GM12891 (cell line): ENCODE measurements at regions not wholly inside any gene's neighbourhood (a gene's known extent, or its start where the extent isn't known, plus 50 kb on each side); places are given as distances from the start of the nearest gene placed in this dataset.

Source experiments
- POLR2A ChIP-seq: IDR thresholded peaks from 2 replicates; pipeline ENCODE4 v1.6.1; 2011; ENCODE audit warnings: low read depth, low read length, control low read depth
- POLR2AphosphoS5 ChIP-seq: IDR thresholded peaks from 2 replicates; pipeline ENCODE4 v1.6.1; 2011; ENCODE audit warnings: low read depth, low read length, control low read depth
- POU2F2 ChIP-seq: IDR thresholded peaks from 2 replicates; pipeline ENCODE4 v1.6.1; 2011; ENCODE audit warnings: low read depth, mild to moderate bottlenecking, control low read depth, low read length, moderate library complexity
- SPI1 ChIP-seq: IDR thresholded peaks from 2 replicates; pipeline ENCODE4 v1.6.1; 2011; ENCODE audit warnings: low read depth, low read length, control low read depth
- TAF1 ChIP-seq: IDR thresholded peaks from 2 replicates; pipeline ENCODE4 v1.6.1; 2011; ENCODE audit warnings: low read depth, low read length, control low read depth

DNA sequence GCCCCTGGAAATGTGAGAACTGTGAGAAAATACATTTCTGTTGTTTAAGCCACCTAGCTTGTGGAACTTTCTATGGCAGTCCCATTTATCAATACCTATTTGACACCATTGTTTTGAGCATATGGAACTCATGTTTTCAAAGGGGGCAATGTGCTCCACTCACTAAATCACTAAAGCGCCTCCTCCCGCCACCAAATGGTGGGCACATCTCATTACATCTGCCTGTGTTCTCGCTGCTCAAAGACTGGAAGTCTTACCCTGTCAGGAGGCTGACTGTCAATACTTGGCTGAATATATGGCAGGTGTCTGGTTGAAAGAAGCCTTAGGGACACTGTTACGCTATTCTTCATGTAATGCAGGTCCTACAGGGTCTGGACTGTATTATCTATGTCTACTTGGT lies 767.7 kb downstream of the TSN start:
- TF ChIP-seq POLR2A: no peak
- TF ChIP-seq POLR2AphosphoS5: no peak
- TF ChIP-seq SPI1: no peak
- TF ChIP-seq TAF1: no peak
- TF ChIP-seq POU2F2: no peak
